GM23338 (cell line): ENCODE measurements at regions not wholly inside any gene's neighbourhood (a gene's known extent, or its start where the extent isn't known, plus 50 kb on each side); places are given as distances from the start of the nearest gene placed in this dataset.

Experiments
- EZH2 ChIP-seq: fragments of 200-600 bp; sonication (generic); IDR thresholded peaks from one replicate; pipeline ENCODE4 v1.8.0; 2017; ENCODE audit warnings: antibody characterized with exemption, mild to moderate bottlenecking, low read depth; ENCODE audit not compliant: unreplicated experiment
- EZH2phosphoT487 ChIP-seq: fragments of 200-600 bp; sonication (generic); IDR thresholded peaks from one replicate; pipeline ENCODE4 v1.8.1; 2018; ENCODE audit warnings: antibody characterized with exemption; ENCODE audit not compliant: unreplicated experiment
- JUNB ChIP-seq: IDR thresholded peaks from one replicate; pipeline ENCODE4 v1.6.1; 2016; ENCODE audit warnings: antibody characterized with exemption; ENCODE audit not compliant: unreplicated experiment
- POLR2AphosphoS5 ChIP-seq: IDR thresholded peaks from 2 replicates; pipeline ENCODE4 v1.6.1; 2016; ENCODE audit warnings: antibody characterized with exemption, low read depth
- STAT1 ChIP-seq: IDR thresholded peaks from one replicate; pipeline ENCODE4 v1.6.1; 2016; ENCODE audit warnings: antibody characterized with exemption; ENCODE audit not compliant: unreplicated experiment
- ZNF114 ChIP-seq: fragments of 250-450 bp; sonication (Bioruptor Pico); IDR thresholded peaks from 2 replicates; pipeline ENCODE4 v1.5.0; 2020; ENCODE audit warnings: mild to moderate bottlenecking, moderate library complexity
- TF ChIP-seq, protein P1 (sequence below), 2 experiments: fragments of 200-600 bp in 1 of 2; sonication (generic) in 1 of 2; conservative IDR thresholded peaks; 2 replicates each; pipeline versions ENCODE4 v1.5.1 to v1.6.1; 2016 to 2017; ENCODE audit warnings: antibody characterized with exemption in 2 of 2, low read depth in 2 of 2, mild to moderate bottlenecking in 2 of 2, moderate library complexity in 1 of 2
- TF ChIP-seq, protein P2 (sequence below): IDR thresholded peaks from 2 replicates; pipeline ENCODE4 v1.6.1; 2016; ENCODE audit warnings: antibody characterized with exemption

DNA sequence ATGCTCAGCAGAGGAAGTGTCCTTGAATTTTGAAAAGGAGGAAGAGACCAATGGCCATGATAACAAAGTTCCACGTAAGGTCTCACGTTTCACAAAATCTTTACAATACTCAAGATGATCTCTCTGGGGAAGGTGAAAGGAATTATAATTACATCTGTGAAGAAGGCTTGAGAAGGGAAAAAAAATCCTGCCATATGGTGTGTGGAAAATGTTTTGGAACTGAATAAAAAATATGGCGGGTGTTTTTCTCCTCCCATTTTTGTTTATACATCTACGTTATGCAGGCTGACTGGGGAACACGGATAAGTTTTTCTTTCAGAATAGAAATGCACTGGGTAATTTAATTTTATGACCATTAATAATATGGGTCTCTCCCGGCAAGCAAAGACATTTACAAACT lies 425.6 kb upstream of the BRINP1 start:
- TF ChIP-seq, protein P1, sequence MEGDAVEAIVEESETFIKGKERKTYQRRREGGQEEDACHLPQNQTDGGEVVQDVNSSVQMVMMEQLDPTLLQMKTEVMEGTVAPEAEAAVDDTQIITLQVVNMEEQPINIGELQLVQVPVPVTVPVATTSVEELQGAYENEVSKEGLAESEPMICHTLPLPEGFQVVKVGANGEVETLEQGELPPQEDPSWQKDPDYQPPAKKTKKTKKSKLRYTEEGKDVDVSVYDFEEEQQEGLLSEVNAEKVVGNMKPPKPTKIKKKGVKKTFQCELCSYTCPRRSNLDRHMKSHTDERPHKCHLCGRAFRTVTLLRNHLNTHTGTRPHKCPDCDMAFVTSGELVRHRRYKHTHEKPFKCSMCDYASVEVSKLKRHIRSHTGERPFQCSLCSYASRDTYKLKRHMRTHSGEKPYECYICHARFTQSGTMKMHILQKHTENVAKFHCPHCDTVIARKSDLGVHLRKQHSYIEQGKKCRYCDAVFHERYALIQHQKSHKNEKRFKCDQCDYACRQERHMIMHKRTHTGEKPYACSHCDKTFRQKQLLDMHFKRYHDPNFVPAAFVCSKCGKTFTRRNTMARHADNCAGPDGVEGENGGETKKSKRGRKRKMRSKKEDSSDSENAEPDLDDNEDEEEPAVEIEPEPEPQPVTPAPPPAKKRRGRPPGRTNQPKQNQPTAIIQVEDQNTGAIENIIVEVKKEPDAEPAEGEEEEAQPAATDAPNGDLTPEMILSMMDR (conservative IDR thresholded peaks at IDR 0.05; ENCODE audit: low read depth in 2 of 2), result no peak
- no peak for TF ChIP-seq EZH2
- no peak for TF ChIP-seq STAT1
- no peak for TF ChIP-seq POLR2AphosphoS5
- no peak for TF ChIP-seq ZNF114
- TF ChIP-seq, protein P2, sequence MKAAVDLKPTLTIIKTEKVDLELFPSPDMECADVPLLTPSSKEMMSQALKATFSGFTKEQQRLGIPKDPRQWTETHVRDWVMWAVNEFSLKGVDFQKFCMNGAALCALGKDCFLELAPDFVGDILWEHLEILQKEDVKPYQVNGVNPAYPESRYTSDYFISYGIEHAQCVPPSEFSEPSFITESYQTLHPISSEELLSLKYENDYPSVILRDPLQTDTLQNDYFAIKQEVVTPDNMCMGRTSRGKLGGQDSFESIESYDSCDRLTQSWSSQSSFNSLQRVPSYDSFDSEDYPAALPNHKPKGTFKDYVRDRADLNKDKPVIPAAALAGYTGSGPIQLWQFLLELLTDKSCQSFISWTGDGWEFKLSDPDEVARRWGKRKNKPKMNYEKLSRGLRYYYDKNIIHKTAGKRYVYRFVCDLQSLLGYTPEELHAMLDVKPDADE, result no peak
- no peak for TF ChIP-seq JUNB
- no peak for TF ChIP-seq EZH2phosphoT487
